ENCODE measurements at regions not wholly inside any gene's neighbourhood (a gene's known extent, or its start where the extent isn't known, plus 50 kb on each side); places are given as distances from the start of the nearest gene placed in this dataset.

DNA sequence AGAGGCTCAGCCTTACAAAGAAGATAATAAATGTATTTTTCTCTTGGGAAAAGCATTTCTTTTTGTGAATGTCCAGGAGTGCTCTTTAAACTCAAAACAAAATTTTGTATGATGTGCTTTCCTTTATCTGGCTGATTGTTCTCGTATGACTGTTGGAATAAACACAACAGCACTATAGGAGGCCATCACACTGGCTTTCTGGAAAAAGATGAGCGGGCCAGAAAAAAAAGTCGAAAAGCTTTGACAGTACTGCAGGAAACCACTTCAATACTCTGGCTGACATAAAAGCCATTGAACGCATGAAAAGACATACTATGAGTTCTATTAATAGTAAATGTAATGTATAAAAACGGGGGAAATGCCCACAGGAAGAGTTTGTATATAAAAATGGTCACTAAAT is 64.7 kb upstream of the CTSO start:
- DNase-seq (ENCODE audit: low spot score in 2 of 2, unreplicated experiment in 2 of 2): no peak
- Mint-ChIP-seq H3K4me1 (peaks cover 20% of the 10 kb centered on the region), H3K27me3 (ENCODE audit: low read depth) (no peaks in the 10 kb centered on the region), H3K9me3 (peaks cover 5% of the 10 kb centered on the region), H3K4me3 (no peak overlapping the region), H3K27ac (no peak overlapping the region), H3K36me3 (no peaks in the 10 kb centered on the region)
- TF ChIP-seq, protein P1, sequence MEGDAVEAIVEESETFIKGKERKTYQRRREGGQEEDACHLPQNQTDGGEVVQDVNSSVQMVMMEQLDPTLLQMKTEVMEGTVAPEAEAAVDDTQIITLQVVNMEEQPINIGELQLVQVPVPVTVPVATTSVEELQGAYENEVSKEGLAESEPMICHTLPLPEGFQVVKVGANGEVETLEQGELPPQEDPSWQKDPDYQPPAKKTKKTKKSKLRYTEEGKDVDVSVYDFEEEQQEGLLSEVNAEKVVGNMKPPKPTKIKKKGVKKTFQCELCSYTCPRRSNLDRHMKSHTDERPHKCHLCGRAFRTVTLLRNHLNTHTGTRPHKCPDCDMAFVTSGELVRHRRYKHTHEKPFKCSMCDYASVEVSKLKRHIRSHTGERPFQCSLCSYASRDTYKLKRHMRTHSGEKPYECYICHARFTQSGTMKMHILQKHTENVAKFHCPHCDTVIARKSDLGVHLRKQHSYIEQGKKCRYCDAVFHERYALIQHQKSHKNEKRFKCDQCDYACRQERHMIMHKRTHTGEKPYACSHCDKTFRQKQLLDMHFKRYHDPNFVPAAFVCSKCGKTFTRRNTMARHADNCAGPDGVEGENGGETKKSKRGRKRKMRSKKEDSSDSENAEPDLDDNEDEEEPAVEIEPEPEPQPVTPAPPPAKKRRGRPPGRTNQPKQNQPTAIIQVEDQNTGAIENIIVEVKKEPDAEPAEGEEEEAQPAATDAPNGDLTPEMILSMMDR (IDR thresholded peaks at IDR 0.05; ENCODE audit: unreplicated experiment): no peak

DNA sequence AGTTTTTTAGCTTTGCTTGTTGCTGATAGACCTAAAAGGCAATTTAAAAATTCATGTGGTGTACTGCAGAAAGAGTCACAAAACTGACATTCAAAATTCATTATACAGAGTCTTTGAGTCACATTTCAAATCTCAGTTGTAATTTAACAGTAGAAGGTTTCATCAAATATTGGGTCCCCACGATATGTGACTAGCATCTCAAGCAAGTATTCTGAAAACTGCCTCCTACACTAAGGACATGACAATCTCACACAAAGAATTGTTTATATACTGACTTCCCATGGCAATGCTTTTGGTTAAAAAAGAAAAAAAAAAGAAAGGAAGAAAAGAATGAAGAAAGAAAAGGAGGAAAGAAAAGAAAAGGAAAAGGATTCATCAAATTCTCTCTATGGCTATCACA is 62.1 kb upstream of the CTSO start:
- TF ChIP-seq, protein P1 (IDR thresholded peaks at IDR 0.05; ENCODE audit: unreplicated experiment): no peak
- H3K4me1 Mint-ChIP-seq: peaks cover 12% of the 10 kb centered on the region
- H3K27ac Mint-ChIP-seq: no peak overlapping the region

GRCh38 chr4:156006192-156006591 is 52.5 kb upstream of the CTSO start:
- no peak for DNase-seq (ENCODE audit: low spot score in 2 of 2, unreplicated experiment in 2 of 2)
- peaks cover 32% of the 10 kb centered on the region for H3K9me3 Mint-ChIP-seq

More for the DNA sequence above, 62.1 kb upstream of the CTSO start:
- no peak overlapping the region for H3K4me3 Mint-ChIP-seq
- H3K9me3 Mint-ChIP-seq: peaks cover 8% of the 10 kb centered on the region
- DNase-seq (ENCODE audit: low spot score in 2 of 2, unreplicated experiment in 2 of 2): no peak
- H3K36me3 Mint-ChIP-seq: no peaks in the 10 kb centered on the region
- no peaks in the 10 kb centered on the region for H3K27me3 Mint-ChIP-seq (ENCODE audit: low read depth)

More at GRCh38 chr4:156006192-156006591, 52.5 kb upstream of the CTSO start:
- Mint-ChIP-seq H3K36me3 (peaks cover 6% of the 10 kb centered on the region), H3K27ac (no peak overlapping the region), H3K27me3 (ENCODE audit: low read depth) (no peaks in the 10 kb centered on the region), H3K4me3 (no peak overlapping the region), H3K4me1 (no peaks in the 10 kb centered on the region)
- TF ChIP-seq, protein P1 (IDR thresholded peaks at IDR 0.05; ENCODE audit: unreplicated experiment): no peak

Data from mesothelial cell of epicardium (in vitro differentiated cells).